Sigmoid colon (tissue), 4 donors: ENCODE measurements at regions not wholly inside any gene's neighbourhood (a gene's known extent, or its start where the extent isn't known, plus 50 kb on each side); places are given as distances from the start of the nearest gene placed in this dataset.

Source experiments
- EP300 ChIP-seq, 4 donors: sonication (generic); formaldehyde crosslinking; IDR thresholded peaks; one replicate each; pipeline ENCODE4 v1.6.1; 2017; ENCODE audit warnings: antibody characterized with exemption in 4 of 4
- POLR2A ChIP-seq, 2 donors: fragments of 450-650 bp; IDR thresholded peaks; one replicate each; pipeline ENCODE4 v1.6.1; 2016; ENCODE audit warnings: antibody characterized with exemption in 2 of 2, mild to moderate bottlenecking in 2 of 2, moderate library complexity in 2 of 2
- POLR2AphosphoS5 ChIP-seq, 4 donors: sonication (generic); formaldehyde crosslinking; IDR thresholded peaks; one replicate each; pipeline ENCODE4 v1.6.1; 2017; ENCODE audit warnings: antibody characterized with exemption in 4 of 4
- TF ChIP-seq, protein P1 (sequence below), 4 experiments: fragments of 450-650 bp in 3 of 4; fragments of 200-600 bp in 1 of 4; IDR thresholded peaks; one replicate each; pipeline ENCODE4 v1.5.1; 2016 to 2019; ENCODE audit warnings: antibody characterized with exemption in 4 of 4, mild to moderate bottlenecking in 3 of 4, moderate library complexity in 2 of 4

DNA sequence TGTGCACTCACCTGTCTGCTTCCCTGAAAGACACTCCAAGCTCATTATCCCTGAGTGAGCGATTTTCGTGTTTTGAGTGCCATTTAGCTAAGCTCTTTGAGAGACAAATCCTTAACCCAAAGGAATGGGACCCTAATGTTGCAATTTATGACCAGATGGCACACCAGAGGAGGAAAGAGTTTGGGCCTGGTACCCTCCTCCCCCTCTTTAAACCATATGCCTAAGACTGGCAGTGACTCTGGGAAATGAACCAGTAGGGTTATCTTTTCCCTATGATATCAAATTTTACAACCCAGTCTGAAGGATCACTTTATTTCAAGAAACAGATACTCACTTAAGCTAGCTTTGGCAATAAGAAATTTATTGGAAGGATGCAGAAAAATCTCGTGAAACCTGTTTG, 550.4 kb downstream of the TOX3 start:
- TF ChIP-seq, protein P1, sequence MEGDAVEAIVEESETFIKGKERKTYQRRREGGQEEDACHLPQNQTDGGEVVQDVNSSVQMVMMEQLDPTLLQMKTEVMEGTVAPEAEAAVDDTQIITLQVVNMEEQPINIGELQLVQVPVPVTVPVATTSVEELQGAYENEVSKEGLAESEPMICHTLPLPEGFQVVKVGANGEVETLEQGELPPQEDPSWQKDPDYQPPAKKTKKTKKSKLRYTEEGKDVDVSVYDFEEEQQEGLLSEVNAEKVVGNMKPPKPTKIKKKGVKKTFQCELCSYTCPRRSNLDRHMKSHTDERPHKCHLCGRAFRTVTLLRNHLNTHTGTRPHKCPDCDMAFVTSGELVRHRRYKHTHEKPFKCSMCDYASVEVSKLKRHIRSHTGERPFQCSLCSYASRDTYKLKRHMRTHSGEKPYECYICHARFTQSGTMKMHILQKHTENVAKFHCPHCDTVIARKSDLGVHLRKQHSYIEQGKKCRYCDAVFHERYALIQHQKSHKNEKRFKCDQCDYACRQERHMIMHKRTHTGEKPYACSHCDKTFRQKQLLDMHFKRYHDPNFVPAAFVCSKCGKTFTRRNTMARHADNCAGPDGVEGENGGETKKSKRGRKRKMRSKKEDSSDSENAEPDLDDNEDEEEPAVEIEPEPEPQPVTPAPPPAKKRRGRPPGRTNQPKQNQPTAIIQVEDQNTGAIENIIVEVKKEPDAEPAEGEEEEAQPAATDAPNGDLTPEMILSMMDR (IDR thresholded peaks at IDR 0.05): no peak
- no peak for TF ChIP-seq POLR2A (IDR thresholded peaks at IDR 0.05)
- TF ChIP-seq POLR2AphosphoS5 (IDR thresholded peaks at IDR 0.05): no peak
- TF ChIP-seq EP300 (IDR thresholded peaks at IDR 0.05): no peak
